Lung (tissue), 11 donors: ENCODE measurements at regions not wholly inside any gene's neighbourhood (a gene's known extent, or its start where the extent isn't known, plus 50 kb on each side); places are given as distances from the start of the nearest gene placed in this dataset.
A peak's percentile ranks its signal among the peaks of the same experiment; 100 is the strongest.

ENCODE experiments used
- ATAC-seq: fragments of 200-7000 bp; cut with Tn5 transposase; one replicate; pipeline ENCODE4 v1.9.1; 2020; ENCODE audit warnings: moderate number of reproducible peaks; ENCODE audit not compliant: insufficient read depth, low FRiP score
- DNase-seq, 3 donors: peaks; one replicate each; pipeline ENCODE4 v3.0.0-alpha.2; 2013 to 2017
- H3K27ac ChIP-seq, 2 donors: one replicate each; pipeline ENCODE4 v1.5.1; 2013; ENCODE audit warnings: mild to moderate bottlenecking in 2 of 2, moderate library complexity in 2 of 2, control low read depth in 1 of 2, inconsistent platforms in 1 of 2, low read depth in 1 of 2, low read length in 1 of 2
- H3K27me3 ChIP-seq, 3 donors: one replicate each; pipeline ENCODE4 v1.5.1; 2013; ENCODE audit warnings: low read length in 2 of 3; ENCODE audit not compliant: control insufficient read depth in 3 of 3, insufficient read depth in 3 of 3
- H3K36me3 ChIP-seq, 4 donors: one replicate each; pipeline ENCODE4 v1.5.1; 2013; ENCODE audit warnings: low read length in 4 of 4, mild to moderate bottlenecking in 1 of 4, moderate library complexity in 1 of 4; ENCODE audit not compliant: control insufficient read depth in 4 of 4, insufficient read depth in 4 of 4
- H3K4me1 ChIP-seq, 5 donors: one replicate each; pipeline ENCODE4 v1.5.1; 2013; ENCODE audit warnings: low read length in 5 of 5, mild to moderate bottlenecking in 2 of 5, moderate library complexity in 1 of 5; ENCODE audit not compliant: control insufficient read depth in 5 of 5, insufficient read depth in 5 of 5
- H3K4me3 ChIP-seq: one replicate; pipeline ENCODE4 v1.5.1; 2013; ENCODE audit warnings: mild to moderate bottlenecking, control low read depth, moderate library complexity
- H3K9ac ChIP-seq, 2 donors: one replicate each; pipeline ENCODE4 v1.5.1; 2013; ENCODE audit warnings: low read length in 2 of 2, control low read depth in 1 of 2; ENCODE audit not compliant: insufficient read depth in 1 of 2
- H3K9me3 ChIP-seq, 4 donors: one replicate each; pipeline ENCODE4 v1.5.1; 2013; ENCODE audit warnings: low read length in 3 of 4, mild to moderate bottlenecking in 1 of 4, moderate library complexity in 1 of 4; ENCODE audit not compliant: control insufficient read depth in 4 of 4, insufficient read depth in 3 of 4
- WGBS, 2 donors: extraction: QIAGEN DNeasy Blood & Tissue Kit; methylation state at CpG; one replicate each; pipeline ENCODE4 v1.1.7; 2013; 5-methylcytosine and 5-hydroxymethylcytosine counted together
- TF ChIP-seq, protein P1 (sequence below): IDR thresholded peaks from 2 replicates; pipeline ENCODE4 v1.5.1; 2012; ENCODE audit warnings: mild to moderate bottlenecking; ENCODE audit errors: control extremely low read depth, extremely low read depth
- donor health status: control.
- donor health status: control.
- donor health status: Bipolar disorder and iron deficiency.
- donor health status: healthy.
- donor health status: DM: yes; HTN: yes; CAD: no.

DNA sequence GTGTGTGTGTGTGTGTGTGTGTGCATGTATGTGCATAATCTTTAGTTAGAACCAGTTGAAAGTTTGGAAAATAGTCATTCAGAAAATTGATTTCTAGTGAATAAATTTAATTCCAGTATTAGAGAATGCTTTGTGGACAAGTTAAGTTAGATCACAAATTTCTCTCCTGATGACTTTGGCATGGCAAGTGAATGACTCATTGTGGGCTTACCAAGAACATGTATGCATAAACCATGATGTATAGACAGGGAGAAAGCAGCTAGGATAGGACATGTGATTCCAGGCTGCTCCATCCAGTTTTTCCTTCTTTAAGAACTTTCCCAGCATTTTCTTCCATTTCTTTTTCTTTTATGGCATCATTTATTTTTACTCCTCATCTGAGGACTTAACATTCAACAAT, 85.7 kb upstream of the SGCD start:
- H3K27me3 ChIP-seq = no peaks in the 10 kb centered on the region
- H3K4me3 ChIP-seq = no peak overlapping the region
- no peak overlapping the region for H3K27ac ChIP-seq
- H3K9me3 ChIP-seq = peaks cover 0 to 2% (median 0%) of the 10 kb centered on the region in 4 donors
- ATAC-seq = no peak
- DNase-seq = no peak
- H3K4me1 ChIP-seq = peaks cover 0 to 3% (median 0%) of the 10 kb centered on the region in 5 donors
- H3K36me3 ChIP-seq = no peaks in the 10 kb centered on the region
- TF ChIP-seq, protein P1, sequence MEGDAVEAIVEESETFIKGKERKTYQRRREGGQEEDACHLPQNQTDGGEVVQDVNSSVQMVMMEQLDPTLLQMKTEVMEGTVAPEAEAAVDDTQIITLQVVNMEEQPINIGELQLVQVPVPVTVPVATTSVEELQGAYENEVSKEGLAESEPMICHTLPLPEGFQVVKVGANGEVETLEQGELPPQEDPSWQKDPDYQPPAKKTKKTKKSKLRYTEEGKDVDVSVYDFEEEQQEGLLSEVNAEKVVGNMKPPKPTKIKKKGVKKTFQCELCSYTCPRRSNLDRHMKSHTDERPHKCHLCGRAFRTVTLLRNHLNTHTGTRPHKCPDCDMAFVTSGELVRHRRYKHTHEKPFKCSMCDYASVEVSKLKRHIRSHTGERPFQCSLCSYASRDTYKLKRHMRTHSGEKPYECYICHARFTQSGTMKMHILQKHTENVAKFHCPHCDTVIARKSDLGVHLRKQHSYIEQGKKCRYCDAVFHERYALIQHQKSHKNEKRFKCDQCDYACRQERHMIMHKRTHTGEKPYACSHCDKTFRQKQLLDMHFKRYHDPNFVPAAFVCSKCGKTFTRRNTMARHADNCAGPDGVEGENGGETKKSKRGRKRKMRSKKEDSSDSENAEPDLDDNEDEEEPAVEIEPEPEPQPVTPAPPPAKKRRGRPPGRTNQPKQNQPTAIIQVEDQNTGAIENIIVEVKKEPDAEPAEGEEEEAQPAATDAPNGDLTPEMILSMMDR = no peak
- no peak overlapping the region for H3K9ac ChIP-seq

DNA sequence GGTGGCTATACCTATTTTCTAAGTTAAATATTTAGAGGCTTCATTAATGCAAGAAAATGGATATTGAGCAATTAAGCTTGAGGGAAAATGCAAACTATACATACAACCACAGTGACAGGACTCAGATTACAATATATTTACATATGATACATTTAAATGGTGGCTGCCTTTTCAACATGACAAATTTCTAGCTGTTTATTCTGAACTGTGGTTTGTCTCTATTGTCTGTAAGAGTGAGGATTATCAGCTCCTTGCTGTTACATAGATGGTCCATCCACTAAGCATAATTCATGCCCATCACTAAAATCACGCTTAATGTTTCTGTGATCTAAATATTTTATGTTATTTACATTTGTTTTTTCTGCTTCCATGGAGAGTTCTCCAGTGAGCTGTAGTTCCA, 81.1 kb upstream of the SGCD start:
- Histone ChIP-seq H3K9ac (no peak overlapping the region), H3K27me3 (no peaks in the 10 kb centered on the region), H3K9me3 (peaks cover 0 to 2% (median 1%) of the 10 kb centered on the region in 4 donors), H3K36me3 (no peaks in the 10 kb centered on the region), H3K4me1 (peaks cover 0 to 11% (median 0%) of the 10 kb centered on the region in 5 donors), H3K27ac (no peak overlapping the region), H3K4me3 (no peak overlapping the region)
- DNase-seq (no peak), ATAC-seq (no peak)
- WGBS, 2 donors = 89 to 95% methylated on average over 1 of the region's 1 CpG
- TF ChIP-seq, protein P1 = no peak

DNA sequence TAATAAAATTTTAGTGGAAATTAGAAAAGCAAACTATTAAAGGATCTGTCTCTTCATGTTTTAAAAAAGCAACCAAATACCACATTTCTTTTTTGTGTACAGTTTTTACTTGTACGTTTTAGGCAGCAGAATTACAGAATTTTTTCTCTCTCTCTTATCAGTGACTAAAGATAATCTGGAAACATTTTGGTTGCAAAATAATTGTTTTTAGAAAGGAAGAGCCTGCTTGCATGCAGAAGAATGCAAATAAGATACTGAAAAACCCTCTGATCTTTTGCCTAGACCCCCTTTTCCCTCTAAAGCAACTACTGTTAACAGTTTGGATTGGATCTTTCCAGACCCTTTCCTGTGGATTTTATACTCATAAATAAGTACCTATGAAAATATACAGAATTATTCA, 75.9 kb upstream of the SGCD start:
- no peaks in the 10 kb centered on the region for H3K27me3 ChIP-seq
- peak in 2 of 3 donors; percentile 45 to 54 for DNase-seq
- WGBS, 2 donors = 52 to 69% methylated on average over 1 of the region's 1 CpG
- no peak overlapping the region for H3K27ac ChIP-seq
- no peaks in the 10 kb centered on the region for H3K36me3 ChIP-seq
- no peak for ATAC-seq
- TF ChIP-seq, protein P1 = no peak
- peaks cover 0 to 2% (median 0%) of the 10 kb centered on the region in 4 donors for H3K9me3 ChIP-seq
- no peak overlapping the region for H3K9ac ChIP-seq
- peaks cover 0 to 11% (median 0%) of the 10 kb centered on the region in 5 donors for H3K4me1 ChIP-seq
- no peak overlapping the region for H3K4me3 ChIP-seq

DNA sequence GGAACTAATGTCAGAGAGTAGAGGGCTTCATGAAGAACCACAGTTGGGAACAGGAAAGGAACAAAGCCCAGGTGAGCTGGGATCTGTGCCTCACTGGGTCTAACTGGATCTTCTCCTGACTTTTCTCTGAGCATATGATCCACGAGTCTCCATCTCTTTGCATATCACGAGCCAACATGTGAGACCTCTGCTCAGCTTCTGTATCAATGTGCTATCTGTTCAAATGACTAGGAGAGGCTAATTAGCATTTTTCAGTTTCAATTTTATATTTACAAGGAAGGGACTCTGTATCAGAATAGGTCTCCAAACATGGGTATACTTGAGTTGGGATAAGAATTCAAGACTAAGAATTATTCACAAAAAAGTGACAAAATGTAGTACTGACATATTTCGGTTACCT, 73.8 kb upstream of the SGCD start:
- Histone ChIP-seq H3K9me3 (no peaks in the 10 kb centered on the region), H3K27ac (no peak overlapping the region), H3K27me3 (no peaks in the 10 kb centered on the region), H3K4me3 (no peak overlapping the region), H3K4me1 (peaks cover 0 to 11% (median 0%) of the 10 kb centered on the region in 5 donors), H3K9ac (no peak overlapping the region), H3K36me3 (no peaks in the 10 kb centered on the region)
- WGBS, 2 donors = 85 to 95% methylated on average over 3 of the region's 3 CpGs
- DNase-seq = no peak
- TF ChIP-seq, protein P1 = no peak
- ATAC-seq = no peak
